Motor neuron (in vitro differentiated cells): ENCODE measurements at regions not wholly inside any gene's neighbourhood (a gene's known extent, or its start where the extent isn't known, plus 50 kb on each side); places are given as distances from the start of the nearest gene placed in this dataset.
"Not testable (repeated sequence)": the region's sequence is repeated elsewhere in the genome, so short reads cannot be mapped to it uniquely, and the experiment has no call there.

Experiments
- ATAC-seq, 8 experiments: fragments of 200-7000 bp; cut with Tn5 transposase; replicated peaks in 6 of 8; 2 replicates each; pipeline ENCODE4 v1.8.0; 2021; ENCODE audit warnings: mild to moderate bottlenecking in 8 of 8, moderate library complexity in 8 of 8
- H3K27ac ChIP-seq, 2 donors: fragments of 250-450 bp; sonication (Bioruptor Pico); 2 replicates each; pipeline ENCODE4 v1.9.0; 2021; ENCODE audit warnings: antibody characterized with exemption in 2 of 2, mild to moderate bottlenecking in 2 of 2, moderate library complexity in 1 of 2
- H3K4me1 ChIP-seq, 2 donors: fragments of 250-450 bp; sonication (Bioruptor Pico); replicated peaks in 1 of 2; 2 replicates each; pipeline ENCODE4 v1.6.1; 2021; ENCODE audit warnings: antibody characterized with exemption in 2 of 2, mild to moderate bottlenecking in 2 of 2, moderate library complexity in 1 of 2
- H3K4me3 ChIP-seq, 5 donors: fragments of 250-450 bp; sonication (Bioruptor Pico); 2 replicates each; pipeline ENCODE4 v1.9.0; 2021; ENCODE audit warnings: antibody characterized with exemption in 5 of 5, mild to moderate bottlenecking in 5 of 5, moderate library complexity in 4 of 5
- WGBS, 10 experiments: fragments of 450-650 bp; shearing (Covaris generic); methylation state at CpG; one replicate each; pipeline ENCODE4 v1.0.0; 2022; 5-methylcytosine and 5-hydroxymethylcytosine counted together
- in situ Hi-C, 9 experiments: fragments of 400-800 bp; cut with MboI; loops; one replicate each; pipeline ENCODE4 v1.15.0; 2021; ENCODE audit warnings: low sequenced_read_pairs in 9 of 9, low pct_unique_long_range_greater_than_20kb in 2 of 9; ENCODE audit not compliant: unreplicated experiment in 9 of 9

DNA sequence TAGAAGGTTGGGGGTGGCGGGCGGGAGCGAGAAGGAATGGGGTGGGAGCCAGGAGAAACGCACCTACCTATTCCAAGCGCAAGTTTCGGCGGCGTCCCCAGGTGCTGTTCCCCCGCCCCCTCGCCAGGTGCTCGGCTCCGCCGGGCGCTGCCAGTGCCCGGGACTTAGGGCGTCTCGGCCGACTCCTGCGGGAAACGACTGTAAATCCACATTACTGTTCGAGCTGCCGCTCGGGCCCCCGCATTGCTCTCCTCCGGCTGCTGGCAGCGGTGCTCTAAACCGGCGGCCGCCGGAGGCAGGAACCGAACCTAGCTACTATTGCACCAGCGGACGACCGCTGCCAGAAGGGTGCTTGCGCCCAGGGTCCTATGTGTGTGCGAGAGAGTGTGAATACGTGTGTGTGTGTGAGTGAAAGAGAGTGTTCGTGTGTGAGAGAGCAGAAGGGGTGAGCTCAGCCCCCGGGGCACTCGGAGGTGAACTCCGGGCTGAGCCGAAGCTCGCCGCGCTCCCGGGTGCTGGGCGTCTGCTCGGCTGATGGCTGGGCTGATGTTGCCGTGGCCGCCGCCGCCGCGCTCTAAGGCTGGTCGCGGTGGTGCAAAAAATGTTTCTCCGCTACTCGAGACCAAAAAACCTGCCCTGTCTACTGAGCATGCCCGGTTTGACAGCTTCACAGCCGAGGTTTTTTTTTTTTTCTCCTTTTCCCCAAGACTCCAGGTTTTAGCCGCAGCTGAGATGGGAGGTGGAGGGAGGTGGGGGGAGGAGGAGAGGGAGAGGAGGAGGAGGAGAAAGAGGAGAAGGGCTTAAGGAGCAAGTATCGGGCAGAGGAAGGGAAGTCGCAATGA, 115.7 kb upstream of the TEX13C start:
- Histone ChIP-seq H3K4me3 (peak overlapping the region; percentile 53 to 60 (median 55)), H3K27ac (no peak overlapping the region), H3K4me1 (peaks cover 0 to 6% of the 10 kb centered on the region in 2 donors)
- 0 to 25% (median 0%) methylated on average over 1 to 6 of the region's 63 CpGs; no CpG with 5 or more reads in 7 of the 10 experiments for WGBS, 10 experiments
- ATAC-seq, result peak; percentile 20 to 59 (median 54)
- in situ Hi-C loops, result no loop called here

GRCh38 chrX:125204681-125205132, 115.0 kb upstream of the TEX13C start:
- ATAC-seq, result peak in 4 of 8 experiments; percentile 0 to 5 (median 3)
- Histone ChIP-seq H3K27ac (peak overlapping the region in 1 of 2 donors; percentile 38), H3K4me1 (peaks cover 0 to 6% of the 10 kb centered on the region in 2 donors), H3K4me3 (peak overlapping the region; percentile 53 to 60 (median 55))
- WGBS, 10 experiments, result 0 to 31% (median 2%) methylated on average over 2 to 13 of the region's 22 CpGs; no CpG with 5 or more reads in 5 of the 10 experiments
- in situ Hi-C loops, result no loop called here

- 4 to 46% methylated on average over 4 to 9 of the region's 48 CpGs; no CpG with 5 or more reads in 8 of the 10 experiments for WGBS, 10 experiments
- H3K27ac ChIP-seq, result peak overlapping the region; percentile 65 to 74
- H3K4me1 ChIP-seq, result peaks cover 0 to 6% of the 10 kb centered on the region in 2 donors
- peak; percentile 65 to 75 (median 72) for ATAC-seq
- peak overlapping the region; percentile 53 to 60 (median 55) for H3K4me3 ChIP-seq
- in situ Hi-C loops, result no loop called here
Measured at GRCh38 chrX:125205133-125205917, 114.3 kb upstream of the TEX13C start.

DNA sequence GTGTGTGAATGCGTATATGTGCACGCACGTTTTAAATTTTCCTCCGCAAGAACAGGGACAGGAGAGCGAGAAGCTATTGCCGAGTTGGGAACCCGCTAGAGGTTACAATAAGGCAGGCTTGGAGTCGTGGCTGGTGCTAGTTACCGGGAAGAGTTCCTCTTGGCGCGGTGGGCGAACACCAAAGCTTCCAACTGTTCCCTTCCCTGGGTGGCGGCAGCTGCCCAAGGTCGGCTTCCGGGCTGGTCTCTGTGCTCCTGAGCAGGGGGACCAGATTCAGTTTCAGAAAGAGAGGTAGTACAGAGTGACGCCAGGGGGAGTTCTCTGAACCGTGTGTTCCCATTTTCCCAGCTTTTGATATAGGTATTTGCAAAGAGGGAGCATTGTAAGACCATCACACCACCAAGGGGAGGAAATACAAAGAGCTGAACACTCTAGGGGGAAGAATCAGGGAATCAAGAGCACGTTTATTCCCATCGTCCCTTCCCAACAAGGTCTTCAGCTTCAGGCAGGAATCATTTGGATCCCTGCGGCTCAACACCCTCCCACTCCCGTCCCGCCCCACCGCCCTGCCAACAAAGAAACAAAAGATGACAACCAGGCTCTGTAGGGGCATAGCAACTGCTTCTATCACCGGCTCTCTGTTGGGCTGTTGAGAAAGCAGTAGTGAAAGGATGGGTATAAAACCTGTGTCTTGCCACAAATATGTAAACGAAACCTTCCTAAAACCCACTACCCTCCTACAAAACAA, 113.6 kb upstream of the TEX13C start:
- WGBS, 10 experiments, result 0 to 28% (median 7%) methylated on average over 1 to 15 of the region's 25 CpGs; no CpG with 5 or more reads in 5 of the 10 experiments
- ATAC-seq, result peak; percentile 9 to 58 (median 48)

DNA sequence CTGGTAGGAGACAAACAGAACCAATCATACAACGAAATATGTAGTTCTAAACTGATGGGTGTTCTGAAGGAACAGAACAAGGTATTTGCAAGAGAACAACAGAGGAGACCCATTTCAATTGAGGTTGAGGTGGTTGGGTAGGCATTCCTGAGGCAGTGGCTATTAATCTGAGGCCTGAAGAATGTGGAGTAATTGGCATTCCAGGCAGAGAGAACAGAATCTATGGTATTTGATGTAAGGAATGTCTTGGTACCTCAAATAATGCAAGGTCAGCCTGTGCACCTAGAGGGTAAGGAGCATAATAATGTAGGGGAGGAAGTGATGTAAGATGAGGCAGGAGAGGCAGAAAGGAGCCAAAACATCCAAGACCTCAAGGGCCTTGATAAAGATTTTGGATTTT, 109.5 kb upstream of the TEX13C start:
- no peak overlapping the region for H3K4me3 ChIP-seq
- peaks cover 0 to 6% of the 10 kb centered on the region in 2 donors for H3K4me1 ChIP-seq
- in situ Hi-C loops, result no loop called here
- no peak overlapping the region for H3K27ac ChIP-seq
- 0 to 86% (median 25%) methylated on average over 1 of the region's 1 CpG; no CpG with 5 or more reads in 6 of the 10 experiments for WGBS, 10 experiments
- no peak for ATAC-seq

More for the DNA sequence above, 113.6 kb upstream of the TEX13C start:
- peak overlapping the region; percentile 53 to 60 (median 55) for H3K4me3 ChIP-seq
- in situ Hi-C loops, result no loop called here
- H3K4me1 ChIP-seq, result peaks cover 0 to 6% of the 10 kb centered on the region in 2 donors
- H3K27ac ChIP-seq, result peak overlapping the region; percentile 65 to 74

- 0 to 92% (median 10%) methylated on average over 1 to 2 of the region's 4 CpGs; no CpG with 5 or more reads in 7 of the 10 experiments for WGBS, 10 experiments
- H3K27ac ChIP-seq, result no peak overlapping the region
- no peak for ATAC-seq
- no peak overlapping the region for H3K4me3 ChIP-seq
- no peaks in the 10 kb centered on the region for H3K4me1 ChIP-seq
- in situ Hi-C loops, result no loop called here
Measured at GRCh38 chrX:125219852-125220251, 99.8 kb upstream of the TEX13C start.

DNA sequence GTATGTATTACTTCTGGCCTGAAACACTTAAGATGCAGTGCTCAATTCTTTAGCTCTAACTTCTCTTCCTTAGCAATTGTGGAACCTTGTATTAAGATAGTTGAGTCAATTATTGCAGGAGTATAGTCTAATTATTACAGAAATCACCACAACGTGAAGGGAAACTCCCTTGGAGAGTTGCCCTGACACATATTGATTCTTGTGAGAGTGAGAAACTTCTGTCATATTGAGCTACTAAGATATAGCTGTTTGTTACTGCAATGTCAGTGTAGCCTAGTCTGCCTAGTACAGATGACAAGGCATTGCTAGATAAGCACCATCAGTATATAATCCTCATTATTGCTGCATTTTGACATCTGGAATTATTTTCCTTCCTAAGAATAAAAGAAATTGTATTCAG, 82.7 kb upstream of the TEX13C start:
- WGBS, 10 experiments, result 0 to 20% (median 10%) methylated on average over 1 of the region's 1 CpG; no CpG with 5 or more reads in 6 of the 10 experiments
- Histone ChIP-seq H3K4me3 (no peak overlapping the region), H3K4me1 (no peaks in the 10 kb centered on the region), H3K27ac (no peak overlapping the region)
- in situ Hi-C loops, result no loop called here
- no peak for ATAC-seq

GRCh38 chrX:125248931-125249330, 70.7 kb upstream of the TEX13C start:
- no peak for ATAC-seq
- Histone ChIP-seq H3K4me1 (no peaks in the 10 kb centered on the region), H3K27ac (no peak overlapping the region), H3K4me3 (no peak overlapping the region)
- in situ Hi-C loops, result no loop called here

DNA sequence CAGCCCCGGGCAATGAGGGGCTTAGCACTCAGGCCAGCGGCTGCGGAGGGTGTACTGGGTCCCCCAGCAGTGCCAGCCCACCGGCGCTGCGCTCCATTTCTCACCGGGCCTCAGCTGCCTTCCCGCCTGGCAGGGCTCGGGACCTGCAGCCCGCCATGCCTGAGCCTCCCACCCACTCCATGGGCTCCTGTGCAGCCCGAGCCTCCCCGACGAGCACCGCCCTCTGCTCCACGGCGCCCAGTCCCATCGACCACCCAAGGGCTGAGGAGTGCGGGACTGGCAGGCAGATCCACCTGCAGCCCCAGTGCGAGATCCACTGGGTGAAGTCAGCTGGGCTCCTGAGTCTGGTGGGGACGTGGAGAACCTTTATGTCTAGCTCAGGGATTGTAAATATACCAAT, 63.9 kb upstream of the TEX13C start:
- H3K4me1 ChIP-seq, H3K4me3 ChIP-seq, H3K27ac ChIP-seq, in situ Hi-C loops, ATAC-seq: not testable (repeated sequence)
- no CpG with 5 or more reads among the region's 20 CpGs for WGBS, 10 experiments

- no peak for ATAC-seq
- WGBS, 10 experiments, result 0 to 75% (median 33%) methylated on average over 1 to 3 of the region's 6 CpGs; no CpG with 5 or more reads in 5 of the 10 experiments
- H3K27ac ChIP-seq, result no peak overlapping the region
- H3K4me3 ChIP-seq, result no peak overlapping the region
- H3K4me1 ChIP-seq, result no peaks in the 10 kb centered on the region
- in situ Hi-C loops, result no loop called here
Measured at GRCh38 chrX:125262836-125263235, 56.8 kb upstream of the TEX13C start.

DNA sequence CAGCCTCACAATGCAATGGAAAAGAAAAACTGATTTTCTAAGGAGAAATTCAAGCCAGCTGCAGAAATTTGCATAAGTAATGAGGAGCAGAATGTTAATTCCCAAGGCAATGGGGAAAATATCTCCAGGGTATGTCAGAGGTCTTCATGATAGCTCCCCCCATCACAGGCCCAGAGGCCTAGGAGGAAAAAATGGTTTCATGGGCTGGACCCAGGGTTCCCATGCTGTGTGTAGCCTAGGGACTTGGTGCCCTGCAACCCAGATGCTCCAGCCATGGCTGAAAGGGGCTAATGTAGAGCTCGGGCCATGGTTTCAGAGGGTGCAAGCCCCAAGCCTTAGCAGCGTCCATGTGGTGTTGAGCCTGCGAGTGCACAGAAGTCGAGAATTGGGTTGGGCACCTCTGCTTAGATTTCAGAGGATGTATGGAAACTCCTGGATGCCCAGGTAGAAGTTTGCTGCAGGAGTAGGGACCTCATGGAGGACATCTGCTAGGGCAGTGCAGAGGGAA, 53.5 kb upstream of the TEX13C start:
- ATAC-seq, result no peak
- no peak overlapping the region for H3K4me3 ChIP-seq
- in situ Hi-C loops, result no loop called here
- no peaks in the 10 kb centered on the region for H3K4me1 ChIP-seq
- 20 to 57% methylated on average over 1 to 4 of the region's 4 CpGs; no CpG with 5 or more reads in 8 of the 10 experiments for WGBS, 10 experiments
- no peak overlapping the region for H3K27ac ChIP-seq
